ENCODE measurements at regions not wholly inside any gene's neighbourhood (a gene's known extent, or its start where the extent isn't known, plus 50 kb on each side); places are given as distances from the start of the nearest gene placed in this dataset.

DNA sequence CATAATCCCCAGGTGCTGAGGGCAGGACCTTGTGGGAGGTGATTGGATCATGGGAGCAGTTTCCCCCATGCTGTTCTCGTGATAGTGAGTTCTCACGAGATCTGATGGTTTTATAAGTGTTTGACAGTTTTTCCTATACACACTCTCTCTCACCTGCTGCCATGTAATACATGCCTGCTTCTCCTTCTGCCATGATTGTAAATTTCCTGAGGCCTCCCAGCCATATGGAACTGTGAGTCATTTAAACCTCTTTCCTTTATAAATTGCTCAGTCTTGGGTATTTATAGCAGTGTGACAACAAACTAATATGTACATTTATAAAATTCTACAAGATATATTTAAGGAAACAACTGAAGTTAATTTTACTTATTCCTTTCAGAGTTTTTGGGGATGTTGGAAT, 170.8 kb upstream of the BET1 start:
- H3K9me3 ChIP-seq: no peaks in the 10 kb centered on the region
- intact Hi-C loops (cut with DNase I): no loop called here
- H3K36me3 ChIP-seq: no peaks in the 10 kb centered on the region
- TF ChIP-seq, protein P1, sequence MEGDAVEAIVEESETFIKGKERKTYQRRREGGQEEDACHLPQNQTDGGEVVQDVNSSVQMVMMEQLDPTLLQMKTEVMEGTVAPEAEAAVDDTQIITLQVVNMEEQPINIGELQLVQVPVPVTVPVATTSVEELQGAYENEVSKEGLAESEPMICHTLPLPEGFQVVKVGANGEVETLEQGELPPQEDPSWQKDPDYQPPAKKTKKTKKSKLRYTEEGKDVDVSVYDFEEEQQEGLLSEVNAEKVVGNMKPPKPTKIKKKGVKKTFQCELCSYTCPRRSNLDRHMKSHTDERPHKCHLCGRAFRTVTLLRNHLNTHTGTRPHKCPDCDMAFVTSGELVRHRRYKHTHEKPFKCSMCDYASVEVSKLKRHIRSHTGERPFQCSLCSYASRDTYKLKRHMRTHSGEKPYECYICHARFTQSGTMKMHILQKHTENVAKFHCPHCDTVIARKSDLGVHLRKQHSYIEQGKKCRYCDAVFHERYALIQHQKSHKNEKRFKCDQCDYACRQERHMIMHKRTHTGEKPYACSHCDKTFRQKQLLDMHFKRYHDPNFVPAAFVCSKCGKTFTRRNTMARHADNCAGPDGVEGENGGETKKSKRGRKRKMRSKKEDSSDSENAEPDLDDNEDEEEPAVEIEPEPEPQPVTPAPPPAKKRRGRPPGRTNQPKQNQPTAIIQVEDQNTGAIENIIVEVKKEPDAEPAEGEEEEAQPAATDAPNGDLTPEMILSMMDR (IDR thresholded peaks at IDR 0.05): no peak
- no peak overlapping the region for H3K27ac ChIP-seq
- no peak for DNase-seq (ENCODE audit: low spot score in 2 of 2)
- no peaks in the 10 kb centered on the region for H3K27me3 ChIP-seq
- no peak overlapping the region for H3K4me3 ChIP-seq
- H3K4me1 ChIP-seq: no peaks in the 10 kb centered on the region

DNA sequence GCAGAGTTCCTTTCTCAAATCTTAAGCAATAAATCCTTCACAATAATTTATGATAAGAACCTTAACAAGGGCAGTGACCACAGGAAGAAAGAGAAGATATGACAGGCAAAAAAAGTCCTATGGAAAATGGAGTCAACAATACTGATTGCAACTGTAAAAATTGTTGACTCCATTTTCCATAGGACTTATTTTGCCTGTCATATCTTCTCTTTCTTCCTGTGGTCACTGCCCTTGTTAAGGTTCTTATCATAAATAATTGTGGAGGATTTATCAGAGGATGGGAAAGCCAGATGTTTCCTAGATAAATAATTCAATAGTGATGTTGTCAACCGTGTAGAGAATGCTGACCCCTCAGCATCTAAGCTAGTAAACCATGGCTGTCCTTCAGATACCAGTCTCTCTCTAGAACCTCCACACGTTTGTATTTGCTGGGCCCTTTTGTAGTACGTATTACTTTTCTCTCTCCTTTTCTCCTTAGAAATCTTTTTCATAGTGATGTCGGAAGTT, 172.6 kb upstream of the BET1 start:
- TF ChIP-seq, protein P1 (IDR thresholded peaks at IDR 0.05): no peak
- no peaks in the 10 kb centered on the region for H3K27me3 ChIP-seq
- no peaks in the 10 kb centered on the region for H3K4me1 ChIP-seq
- intact Hi-C loops (cut with DNase I): no loop called here
- H3K9me3 ChIP-seq: no peaks in the 10 kb centered on the region
- DNase-seq (ENCODE audit: low spot score in 2 of 2): no peak
- H3K4me3 ChIP-seq: no peak overlapping the region
- H3K27ac ChIP-seq: no peak overlapping the region
- H3K36me3 ChIP-seq: no peaks in the 10 kb centered on the region

DNA sequence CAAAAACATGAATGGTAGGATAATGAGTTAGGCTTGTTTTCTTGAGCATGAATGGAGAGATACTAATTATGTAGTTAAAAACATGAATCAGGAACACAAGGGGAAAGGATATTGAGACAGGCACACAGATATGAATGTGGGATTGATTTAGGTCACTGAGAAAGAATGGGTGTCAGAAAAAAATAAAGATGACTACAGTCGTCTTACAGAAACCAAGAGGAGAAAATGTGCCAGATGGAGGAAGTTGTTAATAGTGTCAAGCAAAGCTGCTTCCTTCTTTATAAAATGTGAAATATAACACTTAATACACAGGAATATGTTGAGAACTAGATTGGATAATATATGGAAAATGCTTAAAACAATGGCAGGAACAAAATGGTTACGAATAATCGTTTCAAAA, 173.3 kb upstream of the BET1 start:
- Histone ChIP-seq H3K27ac (no peak overlapping the region), H3K36me3 (no peaks in the 10 kb centered on the region), H3K4me3 (no peak overlapping the region), H3K27me3 (no peaks in the 10 kb centered on the region), H3K4me1 (no peaks in the 10 kb centered on the region), H3K9me3 (no peaks in the 10 kb centered on the region)
- TF ChIP-seq, protein P1 (IDR thresholded peaks at IDR 0.05): no peak
- intact Hi-C loops (cut with DNase I): no loop called here
- no peak for DNase-seq (ENCODE audit: low spot score in 2 of 2)

DNA sequence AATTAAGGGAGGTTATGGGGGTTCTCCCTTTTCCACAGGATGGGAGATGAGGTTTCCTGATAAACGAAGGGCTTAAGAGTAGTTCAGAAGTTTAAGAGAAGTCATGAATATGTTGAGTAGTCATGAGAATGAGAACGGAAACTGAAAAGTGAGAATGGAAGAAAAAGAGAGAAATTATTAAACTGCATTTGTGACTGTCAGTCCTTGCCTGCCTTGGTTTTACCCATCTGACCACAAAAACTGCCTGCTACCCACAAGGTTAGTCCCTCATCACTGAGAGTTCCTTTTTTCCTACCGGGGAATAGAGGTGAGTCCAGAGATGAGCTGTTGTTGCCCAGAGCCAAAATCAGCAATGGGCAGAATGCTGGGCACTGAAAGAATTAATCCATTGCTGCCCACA, 174.1 kb upstream of the BET1 start:
- no peaks in the 10 kb centered on the region for H3K36me3 ChIP-seq
- no peak for DNase-seq (ENCODE audit: low spot score in 2 of 2)
- H3K27me3 ChIP-seq: no peaks in the 10 kb centered on the region
- TF ChIP-seq, protein P1 (IDR thresholded peaks at IDR 0.05): no peak
- intact Hi-C loops (cut with DNase I): no loop called here
- no peaks in the 10 kb centered on the region for H3K9me3 ChIP-seq
- no peaks in the 10 kb centered on the region for H3K4me1 ChIP-seq
- H3K4me3 ChIP-seq: no peak overlapping the region
- no peak overlapping the region for H3K27ac ChIP-seq

DNA sequence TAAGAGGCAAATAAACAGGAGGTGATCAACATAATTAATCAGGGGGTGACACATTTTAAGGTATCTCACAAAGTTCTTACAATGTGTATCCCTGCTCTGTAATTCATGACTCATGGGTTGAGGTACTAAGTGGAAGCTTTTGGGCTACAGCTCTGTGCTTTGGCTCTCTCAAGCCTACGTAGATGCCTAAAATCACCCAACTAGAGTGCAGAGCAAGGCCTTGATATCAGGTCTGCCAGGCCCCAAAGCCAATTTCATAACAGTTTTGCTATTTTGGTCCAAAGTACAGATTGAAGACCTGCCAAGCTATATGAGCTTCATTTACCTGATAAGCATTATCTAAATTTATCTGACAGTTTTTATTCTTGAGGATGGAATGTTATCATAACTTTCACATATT, 175.3 kb upstream of the BET1 start:
- Histone ChIP-seq H3K36me3 (no peaks in the 10 kb centered on the region), H3K4me3 (no peak overlapping the region), H3K4me1 (peaks cover 0 to 7% of the 10 kb centered on the region in 2 donors), H3K27ac (no peak overlapping the region), H3K27me3 (no peaks in the 10 kb centered on the region), H3K9me3 (no peaks in the 10 kb centered on the region)
- TF ChIP-seq, protein P1 (IDR thresholded peaks at IDR 0.05): no peak
- intact Hi-C loops (cut with DNase I): no loop called here
- no peak for DNase-seq (ENCODE audit: low spot score in 2 of 2)

DNA sequence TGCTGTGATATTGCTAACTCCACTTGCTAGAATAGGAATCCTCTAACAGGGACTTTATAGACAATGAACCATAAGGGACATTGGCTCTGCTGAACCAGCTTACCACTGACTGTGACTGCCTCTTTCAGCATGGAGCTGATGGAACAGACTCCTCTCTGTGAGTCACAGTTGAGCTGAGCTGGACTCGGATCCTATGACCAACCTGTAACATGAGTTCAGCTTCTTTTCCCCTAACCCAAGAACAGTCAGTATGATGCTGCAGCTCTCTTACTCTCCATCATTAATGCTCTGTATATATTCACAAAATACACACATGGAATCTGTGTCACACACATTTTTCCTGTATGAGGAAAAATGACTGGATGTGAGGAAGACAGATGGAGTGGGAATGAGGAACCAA, 177.9 kb upstream of the BET1 start:
- Histone ChIP-seq H3K4me3 (no peak overlapping the region), H3K4me1 (peaks cover 0 to 7% of the 10 kb centered on the region in 2 donors), H3K27me3 (no peaks in the 10 kb centered on the region), H3K36me3 (no peaks in the 10 kb centered on the region), H3K9me3 (no peaks in the 10 kb centered on the region), H3K27ac (peak overlapping the region in 1 of 2 donors; percentile 21)
- TF ChIP-seq, protein P1 (IDR thresholded peaks at IDR 0.05): no peak
- DNase-seq (ENCODE audit: low spot score in 2 of 2): no peak
- intact Hi-C loops (cut with DNase I): loop anchor here (5.0 to 10.0 kb wide), 3 partner anchors 115 to 213 kb away; partner anchors contain the start of genes BET1 and COL1A2

All from ascending aorta (tissue), 2 donors.